NCI-H69 (cell line): ENCODE measurements at regions not wholly inside any gene's neighbourhood (a gene's known extent, or its start where the extent isn't known, plus 50 kb on each side); places are given as distances from the start of the nearest gene placed in this dataset.

Source experiments
- DNase-seq: peaks from one replicate; lab custom pipeline; 2025; lab: John Stamatoyannopoulos, UW

DNA sequence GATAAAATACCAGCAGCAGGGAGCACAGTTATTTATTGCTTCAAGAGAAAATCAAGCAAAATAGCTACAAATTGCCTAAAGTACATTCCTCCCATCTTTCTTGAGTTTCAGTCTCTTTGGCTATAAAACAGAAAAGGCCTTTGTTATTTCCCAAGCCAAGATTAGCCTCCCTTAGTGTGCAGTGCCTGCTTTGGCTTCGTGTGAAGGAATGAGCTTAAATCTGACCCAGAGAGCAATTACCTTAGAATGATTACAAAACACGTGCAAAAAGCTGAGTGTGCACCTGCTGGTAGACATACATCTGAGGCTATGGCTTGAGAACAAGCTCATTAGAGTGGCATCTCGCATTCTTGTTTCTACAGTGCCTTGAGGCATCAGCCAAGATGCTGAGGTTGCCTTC, 250.8 kb downstream of the C4orf33 start:
- DNase-seq = no peak

DNA sequence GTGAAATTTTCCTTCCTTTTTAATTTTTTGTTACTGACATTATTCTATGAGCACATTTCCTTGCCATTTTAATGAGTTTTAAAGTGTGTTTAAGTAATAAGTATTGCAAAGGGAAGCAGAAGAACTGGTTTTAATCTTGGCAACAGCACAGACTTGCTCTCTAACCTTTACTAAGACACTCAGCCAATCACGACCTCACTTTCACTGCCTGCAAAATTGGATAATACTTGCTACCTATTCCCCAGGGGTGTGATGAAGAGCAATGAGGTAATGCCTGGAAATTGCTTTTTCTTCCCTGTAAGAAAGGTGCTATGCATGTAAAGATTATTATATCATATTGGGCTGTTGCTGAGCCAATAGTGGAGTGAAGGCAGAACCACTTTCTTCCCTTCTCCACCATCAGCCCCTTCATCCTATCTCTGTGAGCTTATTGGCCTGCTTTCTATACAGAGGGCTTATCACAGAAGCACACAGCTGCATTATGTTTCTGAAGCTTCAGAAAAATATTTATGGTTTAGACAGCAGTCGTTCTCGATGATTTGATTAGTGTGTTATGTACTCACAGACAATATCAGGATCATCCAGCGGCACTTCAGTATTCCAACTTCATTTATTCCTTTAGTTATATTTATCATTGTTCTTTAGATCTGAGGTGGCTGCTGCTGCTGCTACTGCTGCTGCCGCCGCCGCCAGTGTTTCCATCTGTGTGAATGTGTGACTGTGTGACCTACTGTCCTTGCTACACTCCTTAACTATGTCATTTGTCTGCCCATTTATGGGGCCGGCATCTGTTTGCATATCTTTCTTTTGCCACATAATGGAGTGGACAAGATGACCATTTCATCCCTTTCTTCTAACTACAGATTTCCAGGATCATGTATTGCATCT, 255.1 kb downstream of the C4orf33 start:
- peak; percentile 69 for DNase-seq

DNA sequence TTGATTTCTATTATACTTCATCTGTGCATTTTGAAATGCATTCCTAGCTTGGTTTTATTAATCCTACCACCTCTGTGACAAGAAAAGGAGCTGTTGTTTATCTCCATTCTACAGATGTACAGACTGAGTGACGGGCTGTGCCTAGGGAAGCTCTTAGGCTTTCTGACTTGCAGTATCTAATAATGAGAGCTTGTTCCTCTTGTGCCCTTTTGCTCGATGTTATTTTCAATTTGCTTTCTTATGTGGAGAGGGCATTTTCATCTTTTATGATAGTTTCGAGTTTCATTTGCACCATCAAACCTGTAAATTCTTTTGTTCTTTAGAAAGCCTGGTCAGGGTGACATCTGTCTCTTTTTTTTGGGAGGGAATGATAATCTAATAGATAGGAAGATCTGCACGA, 256.5 kb downstream of the C4orf33 start:
- DNase-seq = peak; percentile 11

DNA sequence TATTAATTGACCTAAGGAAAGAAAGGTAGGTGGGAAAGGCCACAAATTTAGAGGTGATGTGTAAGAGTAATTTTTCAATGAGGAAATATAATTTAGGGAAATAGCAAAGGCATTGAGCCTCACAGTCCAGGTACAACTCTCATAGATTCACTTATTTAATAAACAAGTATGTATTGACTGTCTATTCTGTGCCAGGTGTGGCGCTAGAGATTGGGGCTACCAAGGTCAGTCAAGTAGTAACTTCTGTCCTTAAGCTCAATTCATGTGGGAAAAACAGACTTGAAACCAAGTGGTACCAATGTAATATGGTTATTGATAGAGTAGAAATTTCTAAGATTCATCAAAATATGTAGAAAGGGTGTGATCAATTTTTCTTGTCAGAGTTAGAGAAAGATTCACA, 257.5 kb downstream of the C4orf33 start:
- no peak for DNase-seq

DNA sequence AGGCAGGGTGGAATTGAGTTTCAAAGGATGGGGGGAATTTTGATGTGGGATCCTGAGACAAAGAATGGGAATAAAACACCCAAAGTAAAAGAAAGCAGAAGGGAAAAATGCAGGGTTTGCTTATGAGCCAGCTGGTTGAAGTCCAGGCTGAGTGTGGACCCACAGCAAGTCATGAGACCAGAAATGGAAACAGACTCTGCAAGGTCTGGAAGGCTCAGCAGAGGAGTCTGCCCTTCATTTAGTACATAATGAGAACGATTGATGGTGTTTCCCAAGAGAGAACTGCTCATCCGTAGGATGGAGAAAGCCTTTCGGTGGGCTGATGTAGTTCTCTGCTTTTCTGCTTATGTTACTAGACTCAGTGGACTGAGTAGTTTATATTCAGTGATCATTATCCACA, 259.1 kb downstream of the C4orf33 start:
- DNase-seq = no peak

DNA sequence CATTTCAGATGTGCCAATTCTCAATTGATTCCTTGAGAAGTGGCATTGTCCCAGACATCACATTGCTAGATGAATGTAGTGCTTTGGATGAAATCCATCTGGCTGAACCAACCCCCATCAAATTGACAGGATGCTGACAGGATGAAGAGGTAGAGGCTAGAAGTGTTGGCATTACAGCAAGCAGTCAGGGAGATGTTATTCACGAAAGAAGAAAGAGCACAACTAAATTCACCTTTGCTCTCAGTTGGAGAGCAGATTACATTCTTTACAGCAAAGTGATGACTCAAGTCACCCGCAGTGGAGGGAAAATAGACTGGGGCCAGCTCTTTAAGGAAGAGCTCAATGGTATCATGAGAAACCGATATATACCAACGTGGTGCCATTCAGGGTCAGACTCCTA, 259.6 kb downstream of the C4orf33 start:
- no peak for DNase-seq

DNA sequence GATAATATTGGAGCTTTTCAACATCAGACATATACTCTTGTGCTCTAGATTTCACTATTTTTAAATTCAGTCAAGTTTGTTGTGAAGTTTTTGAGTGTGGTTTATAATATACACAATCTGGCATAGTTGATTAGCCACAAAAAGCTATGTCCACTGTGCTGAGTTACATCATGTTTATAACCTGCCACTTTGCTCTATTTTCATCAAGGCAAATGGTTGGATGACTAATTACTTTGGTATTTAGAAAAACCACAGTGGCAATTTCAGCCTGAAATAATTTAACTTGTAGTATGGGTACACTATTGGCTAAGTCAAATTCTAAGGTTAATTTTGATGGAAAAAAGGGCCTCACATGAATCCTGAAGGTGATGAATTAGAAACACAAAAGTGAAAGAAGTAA, 262.6 kb downstream of the C4orf33 start:
- peak; percentile 25 for DNase-seq

DNA sequence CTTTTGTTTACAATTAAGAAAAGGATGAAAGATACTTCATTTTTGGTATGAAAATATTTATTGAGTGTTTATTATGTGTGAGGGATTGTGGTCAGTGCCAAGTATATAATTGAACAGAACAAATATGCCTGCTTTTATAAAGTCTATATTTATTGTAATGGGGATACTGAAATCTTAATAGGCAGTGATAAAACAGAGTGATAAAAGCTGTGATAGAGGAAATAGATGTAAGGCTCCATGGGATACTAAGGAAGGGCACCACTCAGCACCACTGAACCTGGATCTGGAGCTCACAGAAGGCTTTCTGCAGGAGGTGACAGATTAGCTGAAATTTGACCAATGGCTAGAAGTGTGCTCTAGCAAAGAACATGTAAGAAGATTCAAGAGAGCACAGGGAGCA, 263.5 kb downstream of the C4orf33 start:
- DNase-seq = no peak

DNA sequence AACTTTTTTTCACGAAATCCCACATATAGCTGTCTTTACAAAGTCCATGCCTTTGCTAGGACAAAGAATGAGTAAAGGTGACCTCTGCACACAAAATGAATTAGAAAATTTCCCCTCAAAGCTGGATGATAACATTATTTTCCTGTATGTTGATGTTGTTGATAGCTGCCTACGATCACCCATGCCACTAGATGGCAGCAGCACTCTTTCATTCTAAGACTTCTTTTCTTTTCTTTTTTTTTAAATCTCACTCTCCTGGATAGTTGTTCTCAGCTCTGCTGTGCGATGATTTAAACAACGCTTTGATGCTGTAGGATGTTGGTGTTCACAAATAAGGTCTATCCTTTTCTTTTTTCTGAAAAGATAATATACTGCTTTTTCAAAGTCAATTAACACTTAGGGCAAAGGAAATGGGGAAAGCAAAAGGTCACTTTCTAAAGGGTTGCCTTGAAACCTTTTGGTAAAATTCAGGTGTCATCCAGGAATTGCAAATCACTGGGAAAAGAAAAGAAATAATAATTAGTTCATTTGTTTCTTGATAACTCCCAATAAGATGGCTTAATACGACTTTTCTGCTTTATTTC, 266.8 kb downstream of the C4orf33 start:
- peak; percentile 76 for DNase-seq

DNA sequence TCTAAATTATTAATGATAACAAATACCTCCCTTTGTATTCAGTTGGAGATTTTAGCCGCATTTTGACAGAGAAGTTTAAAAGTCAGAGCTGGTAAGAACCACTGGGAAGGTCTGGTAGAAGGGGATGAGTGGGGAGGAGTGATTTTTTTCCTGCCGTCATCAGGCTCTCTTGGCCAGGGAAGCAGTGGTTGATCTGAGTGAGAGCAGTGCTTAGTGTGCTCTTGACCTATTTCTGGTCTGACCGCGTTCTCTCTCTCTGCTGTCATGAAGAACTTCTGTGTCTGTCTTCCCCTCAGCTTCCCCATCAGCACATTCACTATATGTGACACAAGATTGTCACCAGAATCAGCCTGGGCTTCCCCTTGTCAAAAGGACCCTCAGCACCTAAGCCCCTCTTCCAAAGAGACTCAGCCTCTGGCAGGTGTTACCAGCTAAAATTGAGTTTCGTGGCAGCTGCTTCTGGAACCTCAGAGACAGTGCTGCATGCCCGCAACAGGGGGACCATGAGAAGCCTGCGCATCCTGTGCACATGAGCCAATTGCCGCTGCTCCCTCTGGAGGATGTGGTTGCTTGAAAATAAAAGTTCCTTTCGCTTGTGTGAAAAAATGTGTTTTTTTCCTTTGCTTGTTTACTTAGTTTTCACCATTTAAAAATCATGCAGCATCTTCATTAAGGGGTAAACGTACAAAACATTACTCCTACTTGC, 268.9 kb downstream of the C4orf33 start:
- no peak for DNase-seq

DNA sequence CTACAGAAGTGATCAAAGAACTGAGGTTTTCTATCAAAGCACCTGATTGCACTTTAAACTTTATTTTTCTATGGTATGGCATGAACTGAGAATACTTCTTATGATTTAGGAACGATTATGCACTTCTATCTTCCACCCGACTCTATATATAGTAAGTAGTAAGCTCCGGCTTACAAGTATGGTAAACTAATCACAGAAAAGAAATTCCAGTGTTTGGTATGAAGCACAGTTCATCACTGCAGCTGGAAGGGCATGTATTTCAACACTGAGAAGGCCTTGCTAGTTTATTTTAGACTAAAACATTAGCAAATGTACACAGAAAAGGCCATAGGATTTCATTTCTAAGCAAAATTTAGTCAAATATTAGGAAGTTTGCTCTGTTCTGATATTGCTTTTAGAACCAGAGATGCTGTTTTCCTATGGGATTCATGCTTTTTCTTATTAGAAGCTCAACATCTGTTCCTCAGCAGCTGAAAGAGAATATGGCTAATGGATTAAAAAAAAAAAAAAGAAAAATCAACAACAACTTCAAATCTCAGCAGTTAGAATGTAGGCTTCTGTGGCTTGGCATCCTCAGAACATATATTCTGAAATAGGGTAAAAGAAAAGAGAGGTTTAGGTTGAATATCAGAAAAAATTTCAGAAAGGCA, 273.5 kb downstream of the C4orf33 start:
- DNase-seq = no peak

DNA sequence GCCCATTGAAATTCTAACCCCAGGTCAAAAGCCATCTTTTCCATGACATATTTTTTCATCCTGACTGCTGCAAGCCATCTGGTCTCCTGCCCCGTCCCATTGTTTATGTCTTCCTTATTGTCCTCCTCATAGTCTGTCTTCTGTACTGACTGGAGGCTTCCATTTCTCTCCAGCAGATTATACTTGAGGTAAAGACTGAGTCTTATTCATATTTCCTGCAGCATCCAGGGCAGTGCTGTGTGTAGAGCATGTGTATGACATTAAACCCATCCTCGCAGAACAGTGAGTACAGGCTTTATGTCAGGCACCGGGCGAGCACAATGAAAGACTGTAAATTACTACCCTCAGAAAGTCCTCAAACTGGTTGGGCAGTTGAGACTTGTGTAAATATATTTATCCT, 275.1 kb downstream of the C4orf33 start:
- DNase-seq = peak; percentile 36

DNA sequence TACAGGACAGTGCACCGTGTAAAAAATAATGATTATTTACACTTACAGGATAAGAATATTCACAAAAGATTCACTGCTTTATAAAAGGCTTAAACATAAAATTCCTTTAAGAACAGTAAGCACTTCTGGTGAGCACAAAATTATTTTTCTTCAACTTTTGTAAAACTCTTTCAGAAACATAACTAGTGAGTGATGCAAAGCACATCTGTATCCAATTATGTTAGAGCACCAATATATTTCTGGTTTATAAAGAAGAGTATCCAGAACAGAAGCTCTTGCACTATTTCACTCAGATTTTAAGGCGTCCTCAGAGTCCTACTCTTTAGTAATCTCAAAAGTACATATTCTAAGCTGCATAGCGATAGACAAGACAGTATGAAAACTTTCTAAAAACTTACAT, 276.0 kb downstream of the C4orf33 start:
- DNase-seq = no peak

DNA sequence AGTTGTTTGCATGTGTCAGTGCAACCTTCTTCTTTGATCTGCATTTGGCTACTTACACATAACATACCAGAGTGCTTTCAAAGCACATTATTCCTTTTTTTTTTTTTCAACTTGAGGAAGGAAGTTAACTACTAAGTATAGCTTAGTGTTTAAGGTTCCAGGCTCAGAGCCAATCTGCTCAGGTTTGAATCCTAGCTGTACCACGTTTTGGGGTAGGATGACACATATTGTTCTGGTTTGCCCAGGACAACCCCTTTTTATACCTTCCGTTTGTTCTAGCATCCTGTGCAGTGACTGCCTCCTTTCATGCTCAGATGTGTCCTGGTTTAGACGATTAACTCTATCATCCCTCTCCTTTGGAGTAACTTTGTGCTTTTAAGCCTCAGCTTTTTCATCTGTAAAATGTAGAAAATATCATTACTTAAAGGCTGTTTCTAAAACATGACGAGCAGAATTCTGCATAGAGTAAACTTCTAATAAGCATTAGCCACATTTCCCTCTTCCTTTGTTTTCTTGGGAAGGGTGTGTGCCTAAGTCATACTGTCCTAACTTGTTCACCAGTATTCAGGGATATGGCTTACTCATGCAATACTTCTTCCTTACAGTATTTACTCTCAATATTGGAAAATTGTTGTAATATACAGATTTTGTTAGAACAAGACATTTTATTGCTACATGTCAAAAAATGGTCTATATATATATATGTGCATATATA, 281.3 kb downstream of the C4orf33 start:
- DNase-seq = no peak

DNA sequence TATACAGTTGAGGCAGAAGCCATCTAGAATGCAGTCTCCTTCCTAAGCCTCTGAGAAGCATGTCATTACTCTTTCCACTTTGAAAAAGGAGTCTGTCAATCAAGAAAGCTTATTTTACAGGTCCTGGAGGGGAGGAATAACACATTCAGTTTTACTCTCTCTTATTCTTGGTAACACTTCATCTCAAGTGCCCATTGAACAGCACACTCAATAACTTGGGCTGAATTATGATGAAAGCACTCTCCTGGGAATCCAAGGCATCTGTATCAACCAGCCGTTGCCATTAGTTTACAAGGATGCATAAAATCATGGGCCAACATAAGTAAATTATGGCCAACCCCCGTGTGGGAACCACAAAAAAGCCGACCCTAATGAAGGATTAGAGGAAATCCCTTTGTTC, 282.4 kb downstream of the C4orf33 start:
- DNase-seq = no peak

DNA sequence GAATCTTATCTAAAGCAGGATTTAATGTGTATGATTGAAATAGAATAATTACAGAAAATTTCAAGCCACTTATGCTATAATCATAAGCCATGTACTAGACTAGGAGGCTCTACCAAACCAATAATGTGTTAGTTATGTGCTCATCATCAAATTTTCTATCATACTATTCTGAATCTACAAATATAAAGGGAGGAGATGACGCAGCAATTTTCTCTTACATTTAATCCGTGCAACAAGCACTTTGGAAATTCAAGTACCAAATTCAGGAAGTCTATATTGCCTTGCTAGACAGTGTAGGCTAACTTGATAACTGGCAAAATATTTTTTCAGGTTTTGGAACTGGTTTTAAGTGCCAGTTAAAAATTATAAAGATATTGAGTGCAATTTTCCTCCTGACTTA, 283.5 kb downstream of the C4orf33 start:
- DNase-seq = no peak

DNA sequence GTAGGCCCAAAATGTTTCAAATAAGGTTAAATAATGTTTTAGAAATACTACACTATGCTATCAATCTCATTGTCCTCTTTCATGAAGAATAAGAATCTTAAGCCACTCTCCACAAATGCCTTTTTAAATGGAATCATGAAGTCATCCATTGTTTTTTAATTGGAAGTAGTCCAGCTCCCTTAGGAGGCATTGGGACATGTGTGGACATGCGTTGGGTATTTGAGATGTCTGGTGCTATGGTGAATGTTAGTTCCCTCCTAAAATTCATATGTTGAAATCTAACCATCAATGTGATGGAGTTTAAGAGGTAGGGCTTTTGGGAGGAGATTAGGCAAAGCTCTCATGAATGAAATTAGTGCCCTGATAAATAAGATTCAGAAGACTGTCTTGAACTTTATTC, 289.0 kb downstream of the C4orf33 start:
- DNase-seq = peak; percentile 32

DNA sequence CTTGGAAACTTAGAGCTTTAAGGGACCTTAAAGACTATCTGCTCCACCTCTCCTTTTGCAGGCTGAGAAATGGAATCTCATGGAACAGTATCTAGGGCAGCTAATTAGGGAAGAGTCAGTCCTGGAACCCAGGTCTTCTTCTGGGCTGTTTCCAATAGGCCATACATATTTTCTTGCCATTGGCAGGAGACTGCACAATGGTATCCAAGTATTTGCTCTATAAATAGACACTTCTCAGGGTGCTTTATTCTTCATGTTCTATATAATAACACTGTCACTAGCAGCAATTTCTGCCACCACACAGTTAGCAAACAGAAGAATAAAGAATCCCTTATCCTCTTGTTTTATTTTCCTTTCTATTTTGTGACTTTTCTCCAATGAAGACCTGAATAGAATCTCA, 291.7 kb downstream of the C4orf33 start:
- DNase-seq = no peak

DNA sequence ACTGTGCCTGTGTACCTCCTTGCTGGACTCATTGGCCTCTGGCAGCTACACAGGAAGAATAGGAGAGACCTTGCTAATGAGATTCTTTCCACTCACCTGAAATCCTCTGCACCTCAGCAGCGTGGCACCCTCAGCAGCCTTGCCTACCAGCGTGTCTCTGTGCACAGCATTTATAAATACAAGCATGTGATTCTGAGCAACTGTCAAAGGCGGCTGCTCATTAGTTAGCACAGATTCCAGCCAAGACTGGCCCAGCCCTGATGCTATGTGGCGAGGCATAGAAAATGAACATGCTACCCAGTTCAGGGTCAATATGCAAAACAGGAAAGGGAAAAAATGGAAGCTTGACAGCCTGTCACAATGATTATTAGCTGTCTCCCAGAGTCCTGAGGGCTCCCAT, 298.0 kb downstream of the C4orf33 start:
- DNase-seq = no peak

DNA sequence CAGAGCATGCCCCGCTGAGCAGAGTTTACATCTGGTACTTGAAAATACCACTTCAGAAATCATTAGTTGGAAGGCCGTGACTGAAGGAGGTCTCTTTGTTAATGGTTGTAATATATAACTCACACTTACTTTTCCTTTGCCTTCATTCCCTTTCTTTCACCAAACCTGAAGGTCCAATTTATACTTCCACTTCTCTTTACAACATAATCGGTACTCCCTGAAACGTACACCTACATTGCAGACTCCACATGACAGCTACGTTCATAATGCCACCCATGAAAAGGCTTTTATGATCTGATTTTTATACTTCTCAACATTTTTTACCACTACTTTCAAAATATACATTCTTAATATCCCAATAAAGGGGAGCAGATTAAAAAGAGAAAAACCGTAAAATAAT, 298.7 kb downstream of the C4orf33 start:
- DNase-seq = no peak

DNA sequence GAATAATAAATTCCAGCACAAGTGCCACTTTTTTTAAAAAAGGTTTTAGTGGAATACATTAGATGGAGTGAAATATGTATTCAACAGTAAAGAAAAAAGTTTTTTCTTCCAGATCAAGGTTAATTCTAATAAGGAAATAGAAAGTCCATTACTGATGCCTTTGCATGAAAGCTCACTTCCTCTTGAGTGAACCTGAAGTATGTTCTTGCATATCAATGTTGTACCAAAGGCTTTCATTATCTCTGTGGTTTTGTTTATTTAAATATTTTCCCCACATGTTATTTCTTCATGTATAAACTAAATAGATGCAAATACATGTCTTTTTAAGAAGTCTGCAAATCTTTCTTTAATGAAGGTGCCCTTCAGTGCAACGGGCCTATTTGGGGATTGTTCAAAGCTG, 307.9 kb downstream of the C4orf33 start:
- no peak for DNase-seq

DNA sequence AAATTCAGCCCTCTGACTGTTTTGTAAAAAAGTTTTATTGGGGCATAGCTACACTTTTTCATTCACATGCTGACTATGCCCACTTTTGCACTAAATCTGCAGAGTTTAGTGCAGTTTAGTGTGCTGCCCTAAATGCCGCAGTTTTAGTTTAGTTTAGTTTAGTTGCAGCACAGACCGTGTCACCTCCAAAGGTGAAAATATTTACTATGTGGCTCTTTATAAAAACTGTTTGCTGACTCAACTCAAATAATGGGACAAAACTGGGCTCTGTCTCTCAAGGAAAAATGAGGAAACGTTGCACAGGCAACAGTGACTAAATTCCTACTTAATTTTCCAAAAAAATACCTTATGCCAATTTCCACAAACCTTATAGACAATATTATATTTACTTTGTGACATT, 314.2 kb downstream of the C4orf33 start:
- no peak for DNase-seq
